Ectodermal cell (in vitro differentiated cells): ENCODE measurements at regions not wholly inside any gene's neighbourhood (a gene's known extent, or its start where the extent isn't known, plus 50 kb on each side); places are given as distances from the start of the nearest gene placed in this dataset.

Experiments used
- H3K27ac ChIP-seq: 2 replicates; pipeline ENCODE4 v1.7.0; 2013; ENCODE audit warnings: mild to moderate bottlenecking, low read depth, low read length; ENCODE audit not compliant: insufficient read depth, poor library complexity, severe bottlenecking
- H3K27me3 ChIP-seq: 2 replicates; pipeline ENCODE4 v1.7.0; 2013; ENCODE audit warnings: mild to moderate bottlenecking, low read length; ENCODE audit not compliant: insufficient read depth, control insufficient read depth, poor library complexity, severe bottlenecking
- H3K36me3 ChIP-seq: one replicate; pipeline ENCODE4 v1.7.0; 2013; ENCODE audit warnings: low read length; ENCODE audit not compliant: control insufficient read depth, insufficient read depth
- H3K4me1 ChIP-seq: one replicate; pipeline ENCODE4 v1.7.0; 2013; ENCODE audit warnings: low read length; ENCODE audit not compliant: control insufficient read depth, insufficient read depth
- H3K4me3 ChIP-seq: 2 replicates; pipeline ENCODE4 v1.7.0; 2013; ENCODE audit warnings: low read depth, low read length, control low read depth; ENCODE audit not compliant: insufficient read depth
- H3K9me3 ChIP-seq: 2 replicates; pipeline ENCODE4 v1.7.0; 2013; ENCODE audit warnings: mild to moderate bottlenecking, low read length, moderate library complexity; ENCODE audit not compliant: control insufficient read depth
- WGBS, 2 experiments: methylation state at CpG; one replicate each; pipeline ENCODE4 v1.1.7; 2013; ENCODE audit warnings: missing lambda C conversion rate in 2 of 2; 5-methylcytosine and 5-hydroxymethylcytosine counted together

GRCh38 chr15:77712438-77712837 is 79.7 kb upstream of the LINGO1 start:
- WGBS, 2 experiments = 74 to 79% methylated on average over 4 of the region's 4 CpGs
- no peaks in the 10 kb centered on the region for H3K27me3 ChIP-seq
- peaks cover 10% of the 10 kb centered on the region for H3K4me1 ChIP-seq
- no peak overlapping the region for H3K27ac ChIP-seq
- H3K36me3 ChIP-seq = no peaks in the 10 kb centered on the region
- H3K9me3 ChIP-seq = no peaks in the 10 kb centered on the region
- no peak overlapping the region for H3K4me3 ChIP-seq

- WGBS, 2 experiments = 94% methylated on average over 13 of the region's 13 CpGs
- no peaks in the 10 kb centered on the region for H3K9me3 ChIP-seq
Measured at GRCh38 chr15:77710637-77711036, 77.9 kb upstream of the LINGO1 start.

GRCh38 chr15:77710206-77710605 is 77.5 kb upstream of the LINGO1 start:
- Histone ChIP-seq H3K9me3 (no peaks in the 10 kb centered on the region), H3K27ac (no peak overlapping the region), H3K4me3 (no peak overlapping the region), H3K27me3 (no peaks in the 10 kb centered on the region), H3K36me3 (no peaks in the 10 kb centered on the region), H3K4me1 (peaks cover 10% of the 10 kb centered on the region)
- WGBS, 2 experiments = 84 to 86% methylated on average over 10 of the region's 10 CpGs

More at GRCh38 chr15:77710637-77711036, 77.9 kb upstream of the LINGO1 start:
- Histone ChIP-seq H3K4me3 (no peak overlapping the region), H3K36me3 (no peaks in the 10 kb centered on the region), H3K27ac (no peak overlapping the region), H3K4me1 (peaks cover 10% of the 10 kb centered on the region), H3K27me3 (no peaks in the 10 kb centered on the region)

- H3K36me3 ChIP-seq = no peaks in the 10 kb centered on the region
- no peaks in the 10 kb centered on the region for H3K27me3 ChIP-seq
- WGBS, 2 experiments = 90 to 91% methylated on average over 9 to 10 of the region's 10 CpGs
Measured at GRCh38 chr15:77709135-77709886, 76.6 kb upstream of the LINGO1 start.

GRCh38 chr15:77706482-77707244 is 74.0 kb upstream of the LINGO1 start:
- 79 to 80% methylated on average over 5 of the region's 5 CpGs for WGBS, 2 experiments
- Histone ChIP-seq H3K27me3 (no peaks in the 10 kb centered on the region), H3K27ac (no peak overlapping the region), H3K9me3 (no peaks in the 10 kb centered on the region), H3K4me1 (peaks cover 6% of the 10 kb centered on the region), H3K36me3 (no peaks in the 10 kb centered on the region), H3K4me3 (no peak overlapping the region)

More at GRCh38 chr15:77709135-77709886, 76.6 kb upstream of the LINGO1 start:
- Histone ChIP-seq H3K27ac (no peak overlapping the region), H3K9me3 (no peaks in the 10 kb centered on the region), H3K4me3 (no peak overlapping the region), H3K4me1 (peaks cover 10% of the 10 kb centered on the region)

GRCh38 chr15:77702211-77702957 is 69.7 kb upstream of the LINGO1 start:
- Histone ChIP-seq H3K9me3 (no peaks in the 10 kb centered on the region), H3K36me3 (no peaks in the 10 kb centered on the region), H3K4me1 (no peaks in the 10 kb centered on the region), H3K27ac (no peak overlapping the region), H3K27me3 (no peaks in the 10 kb centered on the region), H3K4me3 (no peak overlapping the region)
- WGBS, 2 experiments = 31 to 32% methylated on average over 5 of the region's 5 CpGs

GRCh38 chr15:77698481-77698880 is 65.8 kb upstream of the LINGO1 start:
- H3K4me3 ChIP-seq = no peak overlapping the region
- WGBS, 2 experiments = 79 to 80% methylated on average over 10 of the region's 10 CpGs
- no peaks in the 10 kb centered on the region for H3K36me3 ChIP-seq
- H3K27ac ChIP-seq = no peak overlapping the region
- no peaks in the 10 kb centered on the region for H3K27me3 ChIP-seq
- no peaks in the 10 kb centered on the region for H3K4me1 ChIP-seq
- no peaks in the 10 kb centered on the region for H3K9me3 ChIP-seq

- no peaks in the 10 kb centered on the region for H3K4me1 ChIP-seq
- no peak overlapping the region for H3K27ac ChIP-seq
- no peak overlapping the region for H3K4me3 ChIP-seq
- no peaks in the 10 kb centered on the region for H3K27me3 ChIP-seq
- H3K36me3 ChIP-seq = no peaks in the 10 kb centered on the region
- WGBS, 2 experiments = 74 to 75% methylated on average over 7 of the region's 7 CpGs
- H3K9me3 ChIP-seq = no peaks in the 10 kb centered on the region
Measured at GRCh38 chr15:77697893-77698292, 65.2 kb upstream of the LINGO1 start.

- Histone ChIP-seq H3K9me3 (no peaks in the 10 kb centered on the region), H3K36me3 (no peaks in the 10 kb centered on the region), H3K4me1 (no peaks in the 10 kb centered on the region), H3K27me3 (no peaks in the 10 kb centered on the region), H3K4me3 (no peak overlapping the region), H3K27ac (no peak overlapping the region)
- WGBS, 2 experiments = 92 to 94% methylated on average over 8 of the region's 8 CpGs
Measured at GRCh38 chr15:77696871-77697270, 64.2 kb upstream of the LINGO1 start.
